HUES48 (cell line): ENCODE measurements at regions not wholly inside any gene's neighbourhood (a gene's known extent, or its start where the extent isn't known, plus 50 kb on each side); places are given as distances from the start of the nearest gene placed in this dataset.
"Not testable (repeated sequence)": the region's sequence is repeated elsewhere in the genome, so short reads cannot be mapped to it uniquely, and the experiment has no call there.

Source experiments
- H3K27ac ChIP-seq: one replicate; pipeline ENCODE4 v1.7.0; 2013; ENCODE audit warnings: low read depth, low read length, inconsistent platforms
- H3K27me3 ChIP-seq: 2 replicates; pipeline ENCODE4 v1.6.1; 2013; ENCODE audit warnings: mild to moderate bottlenecking, low read length; ENCODE audit not compliant: control insufficient read depth, insufficient read depth
- H3K36me3 ChIP-seq: 2 replicates; pipeline ENCODE4 v1.6.1; 2013; ENCODE audit warnings: low read length; ENCODE audit not compliant: control insufficient read depth, insufficient read depth
- H3K4me1 ChIP-seq: 2 replicates; pipeline ENCODE4 v1.6.1; 2013; ENCODE audit warnings: mild to moderate bottlenecking, low read length; ENCODE audit not compliant: control insufficient read depth, insufficient read depth
- H3K4me3 ChIP-seq: 2 replicates; pipeline ENCODE4 v1.5.1; 2013; ENCODE audit warnings: mild to moderate bottlenecking, low read depth, low read length
- H3K9ac ChIP-seq: 2 replicates; pipeline ENCODE4 v1.6.1; 2013; ENCODE audit warnings: mild to moderate bottlenecking, low read depth, low read length, moderate library complexity
- H3K9me3 ChIP-seq: 2 replicates; pipeline ENCODE4 v1.6.1; 2013; ENCODE audit warnings: low read length; ENCODE audit not compliant: control insufficient read depth, insufficient read depth

GRCh38 chr20:29604163-29604562, 1653.3 kb upstream of the DEFB115 start:
- not testable (repeated sequence) for H3K4me3 ChIP-seq, H3K4me1 ChIP-seq, H3K36me3 ChIP-seq, H3K27ac ChIP-seq, H3K9ac ChIP-seq, H3K27me3 ChIP-seq
- peaks cover 35% of the 10 kb centered on the region for H3K9me3 ChIP-seq

GRCh38 chr20:29606171-29606570, 1651.3 kb upstream of the DEFB115 start:
- H3K4me1 ChIP-seq, H3K36me3 ChIP-seq, H3K27me3 ChIP-seq, H3K27ac ChIP-seq, H3K9ac ChIP-seq, H3K4me3 ChIP-seq: not testable (repeated sequence)
- peaks cover 32% of the 10 kb centered on the region for H3K9me3 ChIP-seq

GRCh38 chr20:29629395-29629794, 1628.1 kb upstream of the DEFB115 start:
- not testable (repeated sequence) for H3K36me3 ChIP-seq, H3K27ac ChIP-seq, H3K27me3 ChIP-seq, H3K4me1 ChIP-seq, H3K9ac ChIP-seq, H3K4me3 ChIP-seq
- H3K9me3 ChIP-seq = peaks cover 31% of the 10 kb centered on the region
